GM23338 (cell line): ENCODE measurements at regions not wholly inside any gene's neighbourhood (a gene's known extent, or its start where the extent isn't known, plus 50 kb on each side); places are given as distances from the start of the nearest gene placed in this dataset.

ENCODE experiments used
- ATAC-seq: fragments of 200-7000 bp; cut with Tn5 transposase; 3 replicates; pipeline ENCODE4 v1.9.1; 2020
- DNase-seq: peaks from one replicate; pipeline ENCODE4 v3.0.0-alpha.2; 2015; ENCODE audit warnings: low spot score
- H2AFZ ChIP-seq: fragments of 200-600 bp; sonication (generic); 2 replicates; pipeline ENCODE4 v1.8.0; 2016; ENCODE audit warnings: antibody characterized with exemption, mild to moderate bottlenecking, moderate library complexity
- H3F3A ChIP-seq: fragments of 200-600 bp; sonication (generic); replicated peaks from 2 replicates; pipeline ENCODE4 v1.8.0; 2017; ENCODE audit warnings: antibody characterized with exemption, mixed run types, low read depth
- H3K27ac ChIP-seq: fragments of 200-600 bp; sonication (generic); 2 replicates; pipeline ENCODE4 v1.6.1; 2016; ENCODE audit warnings: low read depth
- H3K27me3 ChIP-seq: fragments of 200-600 bp; sonication (generic); 2 replicates; pipeline ENCODE4 v1.8.0; 2016; ENCODE audit warnings: mild to moderate bottlenecking, mixed run types, moderate library complexity; ENCODE audit not compliant: insufficient read depth
- H3K36me3 ChIP-seq: fragments of 200-600 bp; sonication (generic); 2 replicates; pipeline ENCODE4 v1.8.0; 2016; ENCODE audit warnings: mild to moderate bottlenecking; ENCODE audit not compliant: insufficient read depth
- H3K4me1 ChIP-seq: fragments of 200-600 bp; sonication (generic); 2 replicates; pipeline ENCODE4 v1.8.0; 2016; ENCODE audit warnings: mild to moderate bottlenecking, moderate library complexity; ENCODE audit not compliant: insufficient read depth
- H3K4me2 ChIP-seq: fragments of 200-600 bp; sonication (generic); 2 replicates; pipeline ENCODE4 v1.7.1; 2017; ENCODE audit warnings: mixed run types
- H3K4me3 ChIP-seq: fragments of 200-600 bp; sonication (generic); 2 replicates; pipeline ENCODE4 v1.6.1; 2016; ENCODE audit warnings: mixed run types
- H3K79me2 ChIP-seq: fragments of 200-600 bp; sonication (generic); replicated peaks from 2 replicates; pipeline ENCODE4 v1.8.0; 2017; ENCODE audit warnings: mild to moderate bottlenecking; ENCODE audit not compliant: insufficient read depth
- H3K9me2 ChIP-seq: fragments of 200-600 bp; sonication (generic); 2 replicates; pipeline ENCODE4 v1.8.0; 2017; ENCODE audit not compliant: insufficient read depth
- H4K20me1 ChIP-seq: fragments of 200-600 bp; sonication (generic); replicated peaks from 2 replicates; pipeline ENCODE4 v1.8.0; 2017; ENCODE audit warnings: mild to moderate bottlenecking; ENCODE audit not compliant: insufficient read depth
- H3K27ac Mint-ChIP-seq: 2 replicates; pipeline ENCODE4 v1.8.0; 2020; ENCODE audit warnings: inconsistent platforms, mild to moderate bottlenecking, moderate library complexity, mixed read lengths
- H3K27me3 Mint-ChIP-seq: 3 replicates; pipeline ENCODE4 v1.8.0; 2022; ENCODE audit warnings: low read depth, mild to moderate bottlenecking, moderate library complexity, mixed read lengths, inconsistent platforms; ENCODE audit not compliant: insufficient read depth, poor library complexity
- H3K36me3 Mint-ChIP-seq: 3 replicates; pipeline ENCODE4 v1.8.0; 2021; ENCODE audit warnings: low read depth, mild to moderate bottlenecking, inconsistent platforms, moderate library complexity, mixed read lengths
- H3K4me1 Mint-ChIP-seq: 3 replicates; pipeline ENCODE4 v1.8.0; 2020; ENCODE audit warnings: mild to moderate bottlenecking, inconsistent platforms, mixed read lengths
- H3K4me3 Mint-ChIP-seq: 3 replicates; pipeline ENCODE4 v1.8.0; 2021; ENCODE audit warnings: moderate library complexity, mild to moderate bottlenecking, inconsistent platforms, mixed read lengths
- H3K9me3 Mint-ChIP-seq: 3 replicates; pipeline ENCODE4 v1.8.0; 2020; ENCODE audit warnings: moderate library complexity, mild to moderate bottlenecking, inconsistent platforms, mixed read lengths
- CREB1 ChIP-seq: fragments of 250-450 bp; sonication (Bioruptor Pico); IDR thresholded peaks from 2 replicates; pipeline ENCODE4 v1.5.0; 2020; ENCODE audit warnings: low read depth, mild to moderate bottlenecking, moderate library complexity
- CTCF ChIP-seq, 2 experiments: fragments of 200-600 bp in 1 of 2; sonication (generic) in 1 of 2; conservative IDR thresholded peaks; 2 replicates each; pipeline versions ENCODE4 v1.5.1 to v1.6.1; 2016 to 2017; ENCODE audit warnings: antibody characterized with exemption in 2 of 2, low read depth in 2 of 2, mild to moderate bottlenecking in 2 of 2, moderate library complexity in 1 of 2
- ETS1 ChIP-seq: IDR thresholded peaks from 2 replicates; pipeline ENCODE4 v1.6.1; 2016; ENCODE audit warnings: antibody characterized with exemption
- EZH2 ChIP-seq: fragments of 200-600 bp; sonication (generic); IDR thresholded peaks from one replicate; pipeline ENCODE4 v1.8.0; 2017; ENCODE audit warnings: antibody characterized with exemption, mild to moderate bottlenecking, low read depth; ENCODE audit not compliant: unreplicated experiment
- EZH2phosphoT487 ChIP-seq: fragments of 200-600 bp; sonication (generic); IDR thresholded peaks from one replicate; pipeline ENCODE4 v1.8.1; 2018; ENCODE audit warnings: antibody characterized with exemption; ENCODE audit not compliant: unreplicated experiment
- JUNB ChIP-seq: IDR thresholded peaks from one replicate; pipeline ENCODE4 v1.6.1; 2016; ENCODE audit warnings: antibody characterized with exemption; ENCODE audit not compliant: unreplicated experiment
- NANOG ChIP-seq: IDR thresholded peaks from 2 replicates; pipeline ENCODE4 v1.6.1; 2016; ENCODE audit warnings: antibody characterized with exemption, borderline replicate concordance
- POLR2AphosphoS5 ChIP-seq: IDR thresholded peaks from 2 replicates; pipeline ENCODE4 v1.6.1; 2016; ENCODE audit warnings: antibody characterized with exemption, low read depth
- REST ChIP-seq: IDR thresholded peaks from one replicate; pipeline ENCODE4 v1.6.1; 2018; ENCODE audit warnings: antibody characterized with exemption; ENCODE audit not compliant: unreplicated experiment
- STAT1 ChIP-seq: IDR thresholded peaks from one replicate; pipeline ENCODE4 v1.6.1; 2016; ENCODE audit warnings: antibody characterized with exemption; ENCODE audit not compliant: unreplicated experiment
- ZNF114 ChIP-seq: fragments of 250-450 bp; sonication (Bioruptor Pico); IDR thresholded peaks from 2 replicates; pipeline ENCODE4 v1.5.0; 2020; ENCODE audit warnings: mild to moderate bottlenecking, moderate library complexity
- ZNF331 ChIP-seq: fragments of 250-450 bp; sonication (Bioruptor Pico); IDR thresholded peaks from 2 replicates; pipeline ENCODE4 v1.5.0; 2020; ENCODE audit warnings: low read depth, mild to moderate bottlenecking, moderate library complexity
- ZNF462 ChIP-seq: fragments of 250-450 bp; sonication (Bioruptor Pico); IDR thresholded peaks from 2 replicates; pipeline ENCODE4 v1.5.0; 2020; ENCODE audit warnings: mild to moderate bottlenecking, moderate library complexity

- ATAC-seq = no peak
- peaks cover 15% of the 10 kb centered on the region for H3K36me3 ChIP-seq
- no peak for DNase-seq
- no peaks in the 10 kb centered on the region for H4K20me1 ChIP-seq
- peaks cover 8% of the 10 kb centered on the region; the same call in 1 of the 2 replicates for H3K9me2 ChIP-seq
- H3K27me3 ChIP-seq = no peaks in the 10 kb centered on the region
- H2AFZ ChIP-seq = no peak overlapping the region
- TF ChIP-seq ZNF114 (CRISPR knock-in tag) (no peak), NANOG (no peak), EZH2phosphoT487 (no peak), CTCF (conservative IDR thresholded peaks at IDR 0.05; ENCODE audit: low read depth in 2 of 2) (no peak), JUNB (no peak), REST (no peak), EZH2 (no peak), STAT1 (no peak), ZNF331 (no peak), POLR2AphosphoS5 (no peak), CREB1 (CRISPR knock-in tag) (no peak), ETS1 (no peak), ZNF462 (CRISPR knock-in tag) (no peak)
- H3K27ac ChIP-seq = no peak overlapping the region
- H3K4me3 ChIP-seq = no peak overlapping the region
- Mint-ChIP-seq H3K27ac (no peak overlapping the region), H3K9me3 (peaks cover 47% of the 10 kb centered on the region), H3K4me3 (no peak overlapping the region), H3K36me3 (peaks cover 69% of the 10 kb centered on the region), H3K27me3 (peaks cover 10% of the 10 kb centered on the region), H3K4me1 (no peaks in the 10 kb centered on the region)
- no peaks in the 10 kb centered on the region for H3K4me1 ChIP-seq
- no peaks in the 10 kb centered on the region; the same call in 1 of the 2 replicates for H3K79me2 ChIP-seq
- H3F3A ChIP-seq = peaks cover 2% of the 10 kb centered on the region; the same call in 1 of the 2 replicates
- H3K4me2 ChIP-seq = no peak overlapping the region
Measured at GRCh38 chr4:112830753-112831386, 193.9 kb downstream of the LARP7 start.
